ENCODE measurements at regions not wholly inside any gene's neighbourhood (a gene's known extent, or its start where the extent isn't known, plus 50 kb on each side); places are given as distances from the start of the nearest gene placed in this dataset.

GRCh38 chr20:63098195-63098810, 91.5 kb upstream of the BHLHE23 start:
- no peak for DNase-seq

- DNase-seq = no peak
Observed at GRCh38 chr20:63097336-63097831, 90.6 kb upstream of the BHLHE23 start.

GRCh38 chr20:63096681-63097335, 90.0 kb upstream of the BHLHE23 start:
- no peak for DNase-seq

- DNase-seq = no peak
Observed at GRCh38 chr20:63095718-63096654, 89.2 kb upstream of the BHLHE23 start.

GRCh38 chr20:63094767-63095499, 88.2 kb upstream of the BHLHE23 start:
- no peak for DNase-seq

- no peak for DNase-seq
Observed at GRCh38 chr20:63093966-63094766, 87.4 kb upstream of the BHLHE23 start.

GRCh38 chr20:63092660-63093215, 86.0 kb upstream of the BHLHE23 start:
- DNase-seq = no peak

GRCh38 chr20:63091901-63092659, 85.3 kb upstream of the BHLHE23 start:
- DNase-seq = no peak

GRCh38 chr20:63090682-63091571, 84.2 kb upstream of the BHLHE23 start:
- DNase-seq = no peak

GRCh38 chr20:63090052-63090451, 83.3 kb upstream of the BHLHE23 start:
- DNase-seq = no peak

GRCh38 chr20:63089051-63089907, 82.5 kb upstream of the BHLHE23 start:
- no peak for DNase-seq

GRCh38 chr20:63087872-63088680, 81.3 kb upstream of the BHLHE23 start:
- no peak for DNase-seq

- no peak for DNase-seq
Observed at GRCh38 chr20:63087236-63087871, 80.6 kb upstream of the BHLHE23 start.

GRCh38 chr20:63086421-63087235, 79.9 kb upstream of the BHLHE23 start:
- DNase-seq = no peak

- no peak for DNase-seq
Observed at GRCh38 chr20:63085151-63085861, 78.5 kb upstream of the BHLHE23 start.

GRCh38 chr20:63084563-63084927, 77.8 kb upstream of the BHLHE23 start:
- no peak for DNase-seq

Measured in activated CD4-positive, alpha-beta T cell treated with anti-CD3 and anti-CD28 coated beads, Interleukin-10, Interleukin-2, amounts not matched to agents 100 ng/mL and 50 ng/mL, durations not matched to agents 16 hours and 8 hours (primary cell).